ENCODE measurements at regions not wholly inside any gene's neighbourhood (a gene's known extent, or its start where the extent isn't known, plus 50 kb on each side); places are given as distances from the start of the nearest gene placed in this dataset.

GRCh38 chr16:49055824-49056545, 225.7 kb downstream of the CBLN1 start:
- no peak for DNase-seq
- Histone ChIP-seq H3K27ac (ENCODE audit: low read length) (no peak overlapping the region), H3K4me2 (ENCODE audit: low read depth, low read length) (no peak overlapping the region), H2AFZ (ENCODE audit: low read length) (no peak overlapping the region), H3K4me3 (ENCODE audit: low read length) (no peak overlapping the region), H3K27me3 (replicated peaks; ENCODE audit: insufficient read depth, low read length) (no peaks in the 10 kb centered on the region), H3K36me3 (replicated peaks; ENCODE audit: insufficient read depth, low read length) (no peaks in the 10 kb centered on the region), H3K79me2 (ENCODE audit: low read length) (no peaks in the 10 kb centered on the region), H3K9me2 (replicated peaks; ENCODE audit: insufficient read depth, low read length) (no peaks in the 10 kb centered on the region), H3F3A (ENCODE audit: insufficient read depth, low read length) (no peaks in the 10 kb centered on the region), H3K4me1 (ENCODE audit: low read length) (no peaks in the 10 kb centered on the region), H3K9me3 (replicated peaks; ENCODE audit: insufficient read depth, low read length) (no peaks in the 10 kb centered on the region), H4K20me1 (ENCODE audit: insufficient read depth, low read length) (no peaks in the 10 kb centered on the region), H3K9ac (ENCODE audit: low read length) (no peak overlapping the region)
- TF ChIP-seq CTCF (IDR thresholded peaks at IDR 0.05; ENCODE audit: low read length) (no peak), EZH2 (optimal IDR thresholded peaks at IDR 0.05; ENCODE audit: low read depth, low read length) (no peak), EZH2phosphoT487 (IDR thresholded peaks at IDR 0.05; ENCODE audit: low read length) (no peak)

- H3K27me3 ChIP-seq (replicated peaks; ENCODE audit: insufficient read depth, low read length), result no peaks in the 10 kb centered on the region
- H3K9ac ChIP-seq (ENCODE audit: low read length), result no peak overlapping the region
- no peaks in the 10 kb centered on the region for H3F3A ChIP-seq (ENCODE audit: insufficient read depth, low read length)
- H4K20me1 ChIP-seq (ENCODE audit: insufficient read depth, low read length), result no peaks in the 10 kb centered on the region
- H3K4me2 ChIP-seq (ENCODE audit: low read depth, low read length), result no peak overlapping the region
- DNase-seq, result no peak
- H3K36me3 ChIP-seq (replicated peaks; ENCODE audit: insufficient read depth, low read length), result no peaks in the 10 kb centered on the region
- no peak overlapping the region for H3K4me3 ChIP-seq (ENCODE audit: low read length)
- no peaks in the 10 kb centered on the region for H3K79me2 ChIP-seq (ENCODE audit: low read length)
- TF ChIP-seq CTCF (IDR thresholded peaks at IDR 0.05; ENCODE audit: low read length) (no peak), EZH2 (optimal IDR thresholded peaks at IDR 0.05; ENCODE audit: low read depth, low read length) (no peak), EZH2phosphoT487 (IDR thresholded peaks at IDR 0.05; ENCODE audit: low read length) (no peak)
- no peak overlapping the region for H2AFZ ChIP-seq (ENCODE audit: low read length)
- H3K4me1 ChIP-seq (ENCODE audit: low read length), result no peaks in the 10 kb centered on the region
- H3K9me2 ChIP-seq (replicated peaks; ENCODE audit: insufficient read depth, low read length), result no peaks in the 10 kb centered on the region
- H3K9me3 ChIP-seq (replicated peaks; ENCODE audit: insufficient read depth, low read length), result no peaks in the 10 kb centered on the region
- H3K27ac ChIP-seq (ENCODE audit: low read length), result no peak overlapping the region
Observed at GRCh38 chr16:49055291-49055690, 226.3 kb downstream of the CBLN1 start.

- H2AFZ ChIP-seq (ENCODE audit: low read length), result no peak overlapping the region
- H3K27ac ChIP-seq (ENCODE audit: low read length), result no peak overlapping the region
- no peaks in the 10 kb centered on the region for H4K20me1 ChIP-seq (ENCODE audit: insufficient read depth, low read length)
- no peak overlapping the region for H3K4me3 ChIP-seq (ENCODE audit: low read length)
- no peaks in the 10 kb centered on the region for H3K79me2 ChIP-seq (ENCODE audit: low read length)
- DNase-seq, result no peak
- H3K9me2 ChIP-seq (replicated peaks; ENCODE audit: insufficient read depth, low read length), result no peaks in the 10 kb centered on the region
- H3K9ac ChIP-seq (ENCODE audit: low read length), result no peak overlapping the region
- H3K4me2 ChIP-seq (ENCODE audit: low read depth, low read length), result no peak overlapping the region
- H3K27me3 ChIP-seq (replicated peaks; ENCODE audit: insufficient read depth, low read length), result no peaks in the 10 kb centered on the region
- H3F3A ChIP-seq (ENCODE audit: insufficient read depth, low read length), result no peaks in the 10 kb centered on the region
- no peaks in the 10 kb centered on the region for H3K36me3 ChIP-seq (replicated peaks; ENCODE audit: insufficient read depth, low read length)
- no peaks in the 10 kb centered on the region for H3K4me1 ChIP-seq (ENCODE audit: low read length)
- TF ChIP-seq EZH2 (optimal IDR thresholded peaks at IDR 0.05; ENCODE audit: low read depth, low read length), result no peak
- no peak for TF ChIP-seq EZH2phosphoT487 (IDR thresholded peaks at IDR 0.05; ENCODE audit: low read length)
- TF ChIP-seq CTCF (IDR thresholded peaks at IDR 0.05; ENCODE audit: low read length), result no peak
- no peaks in the 10 kb centered on the region for H3K9me3 ChIP-seq (replicated peaks; ENCODE audit: insufficient read depth, low read length)
Observed at GRCh38 chr16:49054606-49055005, 227.0 kb downstream of the CBLN1 start.
